NCI-H82 treated with DMSO at 0.1 percent for 48 hours (cell line): ENCODE measurements at regions not wholly inside any gene's neighbourhood (a gene's known extent, or its start where the extent isn't known, plus 50 kb on each side); places are given as distances from the start of the nearest gene placed in this dataset.

Experiments
- DNase-seq: peaks from one replicate; lab custom pipeline; 2025; ENCODE audit not compliant: unreplicated experiment; lab: John Stamatoyannopoulos, UW

GRCh38 chr5:14019768-14020290 lies 75.3 kb upstream of the DNAH5 start:
- no peak for DNase-seq

GRCh38 chr5:14017904-14018303 lies 73.4 kb upstream of the DNAH5 start:
- no peak for DNase-seq

DNA sequence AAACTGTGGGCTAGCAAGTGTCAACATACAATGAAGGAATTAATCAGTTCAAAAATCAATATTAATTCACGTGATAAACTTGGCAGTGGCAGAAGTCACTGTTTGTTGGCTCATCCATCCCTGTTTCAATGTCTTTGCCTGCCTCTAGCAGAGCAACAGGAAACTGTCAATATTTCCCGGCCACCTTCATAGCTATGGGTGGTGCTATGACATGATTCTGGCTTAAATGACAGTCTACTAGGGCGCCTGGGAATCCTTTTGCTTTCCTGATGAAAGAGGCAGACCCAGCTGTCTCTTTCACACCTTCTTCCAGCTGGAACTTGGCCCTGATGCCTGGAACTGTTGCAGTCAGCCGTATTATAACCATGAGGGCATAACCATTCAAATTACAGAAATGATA lies 72.1 kb upstream of the DNAH5 start:
- no peak for DNase-seq

- DNase-seq: peak; percentile 23
Measured at GRCh38 chr5:14011089-14012020, 66.9 kb upstream of the DNAH5 start.

GRCh38 chr5:14009575-14009974 lies 65.1 kb upstream of the DNAH5 start:
- DNase-seq: no peak

GRCh38 chr5:14008819-14009311 lies 64.4 kb upstream of the DNAH5 start:
- no peak for DNase-seq

GRCh38 chr5:14006823-14007520 lies 62.5 kb upstream of the DNAH5 start:
- no peak for DNase-seq

DNA sequence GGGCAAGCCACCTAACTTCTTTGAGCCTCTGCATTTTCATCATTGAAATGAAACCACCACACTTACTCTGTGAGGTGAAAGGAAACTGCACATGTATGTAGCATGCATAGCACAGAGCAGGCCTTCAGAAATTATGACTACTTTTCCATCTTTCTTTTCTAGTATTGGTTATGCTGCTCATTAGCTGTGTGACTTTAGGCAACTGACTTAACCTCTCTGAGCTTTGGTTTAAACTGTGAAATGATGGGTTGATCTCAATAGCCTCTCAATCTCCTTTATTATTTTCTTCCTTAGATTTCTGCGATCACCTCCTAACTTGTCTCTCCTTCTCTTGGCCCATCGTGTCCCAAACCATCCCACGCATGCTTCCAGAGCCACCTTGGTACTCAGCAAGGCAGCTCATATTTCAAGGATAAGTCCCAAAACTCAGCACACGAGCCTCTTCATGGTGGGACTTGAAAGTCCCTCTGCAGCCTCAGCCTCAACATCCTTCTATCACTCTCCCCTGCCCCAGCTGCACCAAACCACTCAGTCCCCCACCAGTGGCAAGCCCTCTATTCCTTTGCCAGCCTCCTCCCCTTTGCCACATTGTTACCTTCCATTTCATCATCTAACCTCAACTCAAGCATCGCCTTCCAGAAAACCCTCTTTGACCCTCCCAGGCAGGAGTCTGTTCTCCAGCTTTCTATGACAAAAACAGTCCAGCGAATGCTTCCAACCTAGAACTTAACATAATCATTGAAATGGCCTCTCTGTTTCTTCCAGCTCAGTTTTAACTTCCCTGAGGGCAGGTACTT lies 60.3 kb upstream of the DNAH5 start:
- no peak for DNase-seq

DNA sequence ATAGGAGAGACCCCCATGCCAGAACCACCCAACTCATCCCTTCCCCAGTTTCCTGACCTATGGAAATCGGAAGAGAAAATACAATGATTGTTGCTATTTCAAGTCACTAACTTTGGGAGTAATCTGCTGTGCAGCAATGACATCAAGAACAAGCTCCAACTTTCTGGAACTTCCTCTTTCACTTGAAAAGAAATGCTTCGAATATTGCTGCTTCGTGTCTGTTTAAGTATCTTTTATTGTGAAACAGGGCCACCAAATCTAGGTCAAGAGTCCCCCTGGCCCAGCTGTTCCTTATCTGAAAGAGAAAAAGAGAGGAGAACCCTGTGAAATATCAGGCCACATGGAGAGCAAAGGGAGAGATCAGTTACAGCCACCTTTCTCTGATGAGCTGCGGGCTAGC lies 59.4 kb upstream of the DNAH5 start:
- no peak for DNase-seq

GRCh38 chr5:14003513-14003912 lies 59.0 kb upstream of the DNAH5 start:
- no peak for DNase-seq

GRCh38 chr5:13998254-13998653 lies 53.8 kb upstream of the DNAH5 start:
- no peak for DNase-seq

GRCh38 chr5:13997514-13997913 lies 53.0 kb upstream of the DNAH5 start:
- DNase-seq: no peak

GRCh38 chr5:13994621-13995253 lies 50.2 kb upstream of the DNAH5 start:
- no peak for DNase-seq
